Cardiac fibroblast (primary cell): ENCODE measurements at regions not wholly inside any gene's neighbourhood (a gene's known extent, or its start where the extent isn't known, plus 50 kb on each side); places are given as distances from the start of the nearest gene placed in this dataset.

Experiments used
- DNase-seq, 2 donors: peaks; one replicate each; pipeline versions ENCODE4 v3.0.0 to v3.0.0-alpha.2; 2010; ENCODE audit warnings: low read depth in 2 of 2
- H3K4me3 ChIP-seq, 2 donors: replicated peaks in 1 of 2; 1 replicate in 1 of 2; 2 replicates in 1 of 2; pipeline ENCODE4 v1.5.1; 2011; ENCODE audit warnings: low read depth in 2 of 2, low read length in 2 of 2, mild to moderate bottlenecking in 2 of 2, moderate library complexity in 1 of 2
- TF ChIP-seq, protein P1 (sequence below): IDR thresholded peaks from one replicate; pipeline ENCODE4 v1.5.1; 2011; ENCODE audit warnings: low read depth, mild to moderate bottlenecking, low read length, inconsistent platforms

DNA sequence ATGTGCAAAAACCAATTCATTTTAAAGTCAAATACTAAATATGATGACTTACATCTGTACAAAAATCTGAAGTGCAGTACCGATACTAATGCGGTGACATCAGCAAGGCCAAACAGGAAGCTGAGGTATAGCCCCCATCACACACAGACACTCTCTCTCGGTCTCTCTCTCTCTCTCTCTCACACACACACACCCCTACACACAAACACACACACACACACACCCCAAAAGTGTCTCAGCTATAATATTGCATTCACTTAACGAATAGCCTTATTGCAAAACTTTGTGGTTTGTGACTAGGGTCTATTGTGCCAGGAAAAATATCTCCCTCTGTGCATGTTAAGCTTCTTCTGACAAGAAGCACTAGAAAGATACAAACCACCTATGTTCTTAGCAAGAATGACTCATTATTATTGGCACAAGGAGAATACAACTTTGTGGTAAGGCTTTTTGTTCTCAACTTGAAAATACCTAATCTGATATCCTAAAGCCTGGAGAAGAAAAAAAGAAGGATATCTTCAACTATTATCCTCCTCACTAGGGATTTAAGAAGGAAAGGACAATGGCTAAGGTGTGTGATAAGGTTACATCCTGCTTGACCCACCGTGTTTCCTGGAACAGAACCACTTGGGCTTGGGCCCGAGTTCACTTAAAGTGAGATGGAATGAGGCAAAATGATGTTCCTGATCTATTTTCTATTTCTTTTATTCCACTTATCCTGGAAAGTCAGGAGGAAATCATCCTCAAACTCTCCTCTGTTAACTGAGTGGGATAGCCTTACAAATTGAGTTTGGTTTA, 107.1 kb downstream of the NIBAN1 start:
- peak; percentile 95 to 96 for DNase-seq
- TF ChIP-seq, protein P1, sequence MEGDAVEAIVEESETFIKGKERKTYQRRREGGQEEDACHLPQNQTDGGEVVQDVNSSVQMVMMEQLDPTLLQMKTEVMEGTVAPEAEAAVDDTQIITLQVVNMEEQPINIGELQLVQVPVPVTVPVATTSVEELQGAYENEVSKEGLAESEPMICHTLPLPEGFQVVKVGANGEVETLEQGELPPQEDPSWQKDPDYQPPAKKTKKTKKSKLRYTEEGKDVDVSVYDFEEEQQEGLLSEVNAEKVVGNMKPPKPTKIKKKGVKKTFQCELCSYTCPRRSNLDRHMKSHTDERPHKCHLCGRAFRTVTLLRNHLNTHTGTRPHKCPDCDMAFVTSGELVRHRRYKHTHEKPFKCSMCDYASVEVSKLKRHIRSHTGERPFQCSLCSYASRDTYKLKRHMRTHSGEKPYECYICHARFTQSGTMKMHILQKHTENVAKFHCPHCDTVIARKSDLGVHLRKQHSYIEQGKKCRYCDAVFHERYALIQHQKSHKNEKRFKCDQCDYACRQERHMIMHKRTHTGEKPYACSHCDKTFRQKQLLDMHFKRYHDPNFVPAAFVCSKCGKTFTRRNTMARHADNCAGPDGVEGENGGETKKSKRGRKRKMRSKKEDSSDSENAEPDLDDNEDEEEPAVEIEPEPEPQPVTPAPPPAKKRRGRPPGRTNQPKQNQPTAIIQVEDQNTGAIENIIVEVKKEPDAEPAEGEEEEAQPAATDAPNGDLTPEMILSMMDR = no peak
- no peak overlapping the region for H3K4me3 ChIP-seq

DNA sequence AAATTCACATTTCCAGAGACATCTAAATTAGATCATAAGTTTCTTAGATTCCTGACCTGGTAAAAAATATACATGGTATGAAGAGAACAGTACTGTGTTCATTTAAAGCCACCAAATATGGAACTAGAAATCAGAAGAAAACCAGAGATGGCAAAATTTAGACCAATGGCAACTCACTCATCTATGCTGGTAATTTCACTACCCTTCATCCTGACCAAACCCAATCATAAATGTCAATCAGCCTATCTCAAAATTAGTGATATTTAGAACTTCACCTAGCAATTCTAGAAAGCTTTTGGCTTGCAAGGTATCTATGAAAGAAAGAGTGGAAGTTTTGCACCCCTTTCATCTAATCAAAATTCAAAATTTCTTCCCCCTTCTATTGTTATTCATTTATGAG, 107.7 kb downstream of the NIBAN1 start:
- no peak for DNase-seq
- H3K4me3 ChIP-seq = no peak overlapping the region

DNA sequence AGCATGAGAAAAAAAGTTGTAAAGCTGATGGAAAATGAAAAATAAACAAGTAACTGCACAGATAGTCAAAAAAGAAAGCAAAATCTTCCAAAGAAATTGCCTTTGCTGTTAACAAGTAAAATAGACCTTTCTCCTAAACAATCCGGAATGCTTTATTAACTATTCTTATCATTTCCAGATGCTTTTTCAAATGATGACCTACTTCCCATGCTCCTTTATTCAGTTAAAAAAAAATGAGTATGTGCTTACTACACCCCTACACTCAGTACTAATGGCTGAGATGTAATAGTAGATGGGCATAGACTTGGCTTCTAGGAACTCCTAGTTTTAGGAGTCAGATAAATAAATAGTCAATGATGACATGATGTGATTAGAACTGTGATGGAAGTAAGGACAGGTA, 108.5 kb downstream of the NIBAN1 start:
- no peak overlapping the region for H3K4me3 ChIP-seq
- TF ChIP-seq, protein P1 = no peak
- no peak for DNase-seq

More for the DNA sequence above, 107.7 kb downstream of the NIBAN1 start:
- TF ChIP-seq, protein P1 = no peak

DNA sequence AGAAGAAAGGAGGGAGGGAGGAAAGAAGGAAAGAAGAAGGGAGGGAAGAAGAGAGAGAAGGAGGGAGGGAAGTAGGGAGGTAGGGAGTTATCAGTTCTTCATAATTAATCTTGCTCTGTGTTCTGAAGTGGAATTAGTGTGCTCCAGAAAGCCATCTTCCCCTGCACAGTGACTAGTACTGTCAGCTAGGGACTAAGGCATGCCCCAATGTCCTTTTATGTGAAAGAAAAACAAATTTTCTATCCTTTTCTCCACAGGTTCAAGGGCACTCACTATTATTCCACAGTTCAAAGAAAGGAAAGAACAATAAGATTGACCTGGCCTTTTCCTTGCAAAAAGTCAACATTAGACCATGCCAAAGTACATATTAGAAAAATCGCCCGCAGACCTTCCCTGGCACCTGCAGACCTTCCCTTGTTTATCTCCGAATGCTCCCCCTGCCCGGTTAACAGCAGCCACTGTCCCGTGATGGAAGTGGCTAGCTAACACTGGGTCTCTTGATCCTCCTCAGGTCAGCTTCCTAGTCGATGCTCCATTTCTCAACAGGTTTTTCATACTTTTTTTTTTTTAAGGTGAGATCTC, 107.2 kb upstream of the EDEM3 start:
- no peak for DNase-seq
- H3K4me3 ChIP-seq = no peak overlapping the region
- TF ChIP-seq, protein P1 = no peak

DNA sequence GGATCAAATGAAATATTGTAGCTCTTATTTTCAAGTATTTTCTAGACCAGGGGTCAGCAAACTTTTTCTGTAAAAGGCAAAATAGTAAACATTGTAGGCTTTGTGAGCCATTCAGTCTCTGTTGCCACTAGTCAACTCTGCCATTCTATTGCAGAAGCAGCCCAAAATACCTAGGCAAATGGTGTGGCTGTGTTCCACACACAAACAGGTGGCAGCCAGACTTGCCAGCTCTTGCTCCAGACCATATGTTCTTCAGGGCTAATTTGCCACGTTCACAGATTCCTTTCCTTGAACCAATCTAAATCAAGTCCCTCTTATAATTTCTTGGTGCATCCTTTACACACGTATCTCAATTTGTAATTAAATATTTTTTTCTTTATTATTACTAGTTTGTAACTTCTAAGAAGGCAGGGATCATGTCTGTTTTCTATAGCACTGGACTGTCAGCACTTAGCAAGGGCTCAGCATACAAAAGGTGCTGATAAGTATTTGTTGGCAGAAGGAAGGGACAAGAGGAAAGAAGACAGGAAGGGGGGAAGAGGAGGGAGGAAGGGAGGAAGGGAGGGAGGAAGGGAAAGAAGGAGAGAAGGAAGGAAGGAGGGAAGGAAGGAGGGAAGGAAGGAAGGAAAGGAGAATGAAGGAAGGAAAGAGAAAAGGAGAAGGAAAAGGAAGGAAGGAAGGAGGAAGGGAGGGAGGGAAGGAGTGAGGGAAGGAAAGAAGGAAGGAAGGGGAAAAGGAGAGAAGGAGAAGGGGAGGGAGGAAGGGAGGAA, 106.5 kb upstream of the EDEM3 start:
- no peak overlapping the region for H3K4me3 ChIP-seq
- DNase-seq = no peak
- TF ChIP-seq, protein P1 = no peak

DNA sequence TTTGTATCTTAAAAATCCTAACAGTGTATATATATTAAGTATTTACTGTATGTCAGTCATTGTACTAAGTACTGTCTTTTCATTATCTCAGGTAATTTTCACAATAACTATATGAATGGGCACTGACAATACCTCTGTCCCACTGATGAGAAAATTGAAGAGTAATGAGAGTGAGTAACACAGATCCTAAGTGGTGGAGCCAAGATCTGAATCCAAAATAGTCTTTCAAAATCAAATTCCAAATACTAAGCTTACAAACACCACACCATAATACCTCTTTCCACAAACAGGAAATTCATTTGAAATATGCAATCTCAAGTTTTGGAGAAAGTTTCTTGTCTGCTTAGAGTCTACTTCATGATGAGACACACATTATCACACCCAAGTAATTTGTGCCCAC, 105.9 kb upstream of the EDEM3 start:
- TF ChIP-seq, protein P1 = no peak
- H3K4me3 ChIP-seq = no peak overlapping the region
- no peak for DNase-seq
